ENCODE measurements at regions not wholly inside any gene's neighbourhood (a gene's known extent, or its start where the extent isn't known, plus 50 kb on each side); places are given as distances from the start of the nearest gene placed in this dataset.

GRCh38 chrX:36436361-36436760 lies 516.8 kb downstream of the CFAP47 start:
- TF ChIP-seq EZH2 (IDR thresholded peaks at IDR 0.05; ENCODE audit: low read length) (no peak), CTCF (optimal IDR thresholded peaks at IDR 0.05 in 1 of 3, IDR thresholded peaks at IDR 0.05 in 1 of 3, conservative IDR thresholded peaks at IDR 0.05 in 1 of 3; ENCODE audit: extremely low read depth in 1 of 3, insufficient read depth in 2 of 3, low read length in 3 of 3) (no peak)
